ENCODE measurements at regions not wholly inside any gene's neighbourhood (a gene's known extent, or its start where the extent isn't known, plus 50 kb on each side); places are given as distances from the start of the nearest gene placed in this dataset.

GRCh38 chr16:27719106-27719445, 169.1 kb downstream of the KATNIP start:
- no peak for DNase-seq (ENCODE audit: low spot score)

- no peak for DNase-seq (ENCODE audit: low spot score)
Measured at GRCh38 chr16:27720731-27721530, 171.0 kb downstream of the KATNIP start.

GRCh38 chr16:27721531-27722181, 171.7 kb downstream of the KATNIP start:
- no peak for DNase-seq (ENCODE audit: low spot score)

GRCh38 chr16:27722207-27722606, 172.3 kb downstream of the KATNIP start:
- DNase-seq (ENCODE audit: low spot score) = no peak

- DNase-seq (ENCODE audit: low spot score) = no peak
Measured at GRCh38 chr16:27722892-27723450, 173.0 kb downstream of the KATNIP start.

- DNase-seq (ENCODE audit: low spot score) = no peak
Measured at GRCh38 chr16:27723711-27724481, 174.0 kb downstream of the KATNIP start.

GRCh38 chr16:27724482-27725235, 174.7 kb downstream of the KATNIP start:
- DNase-seq (ENCODE audit: low spot score) = no peak

GRCh38 chr16:27725236-27726000, 175.5 kb downstream of the KATNIP start:
- DNase-seq (ENCODE audit: low spot score) = no peak

- peak; percentile 50 for DNase-seq (ENCODE audit: low spot score)
Measured at GRCh38 chr16:27726621-27727261, 176.8 kb downstream of the KATNIP start.

- DNase-seq (ENCODE audit: low spot score) = no peak
Measured at GRCh38 chr16:27727941-27728340, 178.0 kb downstream of the KATNIP start.

GRCh38 chr16:27728691-27729090, 178.7 kb downstream of the KATNIP start:
- DNase-seq (ENCODE audit: low spot score) = no peak

- no peak for DNase-seq (ENCODE audit: low spot score)
Measured at GRCh38 chr16:27729516-27730304, 179.8 kb downstream of the KATNIP start.

- DNase-seq (ENCODE audit: low spot score) = no peak
Measured at GRCh38 chr16:27730661-27731210, 180.8 kb downstream of the KATNIP start.

GRCh38 chr16:27735031-27735430, 185.1 kb downstream of the KATNIP start:
- no peak for DNase-seq (ENCODE audit: low spot score)

- DNase-seq (ENCODE audit: low spot score) = no peak
Measured at GRCh38 chr16:27736431-27736830, 186.5 kb downstream of the KATNIP start.

GRCh38 chr16:27737513-27737912, 187.6 kb downstream of the KATNIP start:
- no peak for DNase-seq (ENCODE audit: low spot score)
